H9 (cell line): ENCODE measurements at regions not wholly inside any gene's neighbourhood (a gene's known extent, or its start where the extent isn't known, plus 50 kb on each side); places are given as distances from the start of the nearest gene placed in this dataset.
A peak's percentile ranks its signal among the peaks of the same experiment; 100 is the strongest.

Experiments used
- DNase-seq: peaks from one replicate; pipeline ENCODE4 v3.0.0-alpha.2; 2017
- H2AFZ ChIP-seq: one replicate; pipeline ENCODE4 v1.6.1; 2013; ENCODE audit warnings: mild to moderate bottlenecking, low read length, control low read depth, moderate library complexity
- H2AK5ac ChIP-seq: 2 replicates; pipeline ENCODE4 v1.6.1; 2013; ENCODE audit warnings: low read length, control low read depth, mixed read lengths; ENCODE audit not compliant: insufficient read length
- H2BK120ac ChIP-seq: one replicate; pipeline ENCODE4 v1.6.1; 2013; ENCODE audit warnings: low read depth, mild to moderate bottlenecking, low read length, control low read depth, inconsistent platforms; ENCODE audit not compliant: poor library complexity, severe bottlenecking
- H2BK12ac ChIP-seq: 2 replicates; pipeline ENCODE4 v1.6.1; 2013; ENCODE audit warnings: low read length, control low read depth, mixed read lengths, low read depth; ENCODE audit not compliant: insufficient read length
- H2BK15ac ChIP-seq: 2 replicates; pipeline ENCODE4 v1.6.1; 2013; ENCODE audit warnings: low read depth, low read length, control low read depth
- H2BK20ac ChIP-seq: one replicate; pipeline ENCODE4 v1.6.1; 2013; ENCODE audit warnings: low read depth, mild to moderate bottlenecking, low read length, control low read depth, inconsistent platforms; ENCODE audit not compliant: poor library complexity, severe bottlenecking
- H2BK5ac ChIP-seq: 2 replicates; pipeline ENCODE4 v1.6.1; 2013; ENCODE audit warnings: low read length, control low read depth, mixed read lengths; ENCODE audit not compliant: insufficient read length
- H3K14ac ChIP-seq: 2 replicates; pipeline ENCODE4 v1.6.1; 2013; ENCODE audit warnings: low read length, control low read depth; ENCODE audit not compliant: insufficient read depth
- H3K18ac ChIP-seq: 2 replicates; pipeline ENCODE4 v1.6.1; 2013; ENCODE audit warnings: low read depth, mild to moderate bottlenecking, mixed read lengths, low read length, control low read depth; ENCODE audit not compliant: insufficient read length
- H3K23ac ChIP-seq: 2 replicates; pipeline ENCODE4 v1.6.1; 2013; ENCODE audit warnings: low read length, control low read depth, mixed read lengths, low read depth; ENCODE audit not compliant: insufficient read length
- H3K23me2 ChIP-seq: 2 replicates; pipeline ENCODE4 v1.6.1; 2013; ENCODE audit warnings: low read depth, mild to moderate bottlenecking, mixed read lengths, low read length, control low read depth; ENCODE audit not compliant: insufficient read length, poor library complexity, severe bottlenecking
- H3K27ac ChIP-seq: 2 replicates; pipeline ENCODE4 v1.5.1; 2013; ENCODE audit warnings: low read length, control low read depth, mixed read lengths, low read depth; ENCODE audit not compliant: insufficient read length
- H3K27me3 ChIP-seq: 2 replicates; pipeline ENCODE4 v1.6.1; 2013; ENCODE audit warnings: low read length, control low read depth, inconsistent platforms; ENCODE audit not compliant: insufficient read depth
- H3K4ac ChIP-seq: 2 replicates; pipeline ENCODE4 v1.6.1; 2013; ENCODE audit warnings: low read depth, mild to moderate bottlenecking, control low read depth, inconsistent platforms, low read length, moderate library complexity
- H3K4me1 ChIP-seq: 2 replicates; pipeline ENCODE4 v1.6.1; 2013; ENCODE audit warnings: low read length, control low read depth, inconsistent platforms; ENCODE audit not compliant: insufficient read depth
- H3K4me2 ChIP-seq: 2 replicates; pipeline ENCODE4 v1.6.1; 2013; ENCODE audit warnings: low read length, control low read depth, mixed read lengths; ENCODE audit not compliant: insufficient read length, insufficient read depth
- H3K56ac ChIP-seq: 2 replicates; pipeline ENCODE4 v1.6.1; 2013; ENCODE audit warnings: low read depth, mild to moderate bottlenecking, mixed read lengths, low read length, control low read depth; ENCODE audit not compliant: insufficient read length
- H3K79me1 ChIP-seq: 2 replicates; pipeline ENCODE4 v1.6.1; 2013; ENCODE audit warnings: low read depth, mild to moderate bottlenecking, moderate library complexity, low read length, control low read depth, inconsistent platforms; ENCODE audit not compliant: insufficient read depth, poor library complexity, severe bottlenecking
- H3K79me2 ChIP-seq: 2 replicates; pipeline ENCODE4 v1.6.1; 2013; ENCODE audit warnings: low read length, control low read depth, inconsistent platforms; ENCODE audit not compliant: insufficient read depth
- H3K9ac ChIP-seq: 2 replicates; pipeline ENCODE4 v1.6.1; 2013; ENCODE audit warnings: low read length, control low read depth, mixed read lengths; ENCODE audit not compliant: insufficient read length; ENCODE audit errors: extremely low read depth
- H3K9me3 ChIP-seq: one replicate; pipeline ENCODE4 v1.6.1; 2013; ENCODE audit warnings: low read depth, low read length, inconsistent platforms; ENCODE audit not compliant: control insufficient read depth
- H3T11ph ChIP-seq: one replicate; pipeline ENCODE4 v1.6.1; 2013; ENCODE audit warnings: mild to moderate bottlenecking, low read length, control low read depth, inconsistent platforms
- H4K20me1 ChIP-seq: one replicate; pipeline ENCODE4 v1.6.1; 2013; ENCODE audit not compliant: control insufficient read depth, insufficient read length, insufficient read depth
- H4K5ac ChIP-seq: 2 replicates; pipeline ENCODE4 v1.6.1; 2013; ENCODE audit warnings: low read depth, mild to moderate bottlenecking, mixed read lengths, low read length, control low read depth; ENCODE audit not compliant: insufficient read length
- H4K8ac ChIP-seq: replicated peaks from 2 replicates; pipeline ENCODE4 v1.6.1; 2013; ENCODE audit warnings: low read length, control low read depth, mixed read lengths, low read depth; ENCODE audit not compliant: insufficient read length
- H4K91ac ChIP-seq: 2 replicates; pipeline ENCODE4 v1.6.1; 2013; ENCODE audit warnings: low read depth, mild to moderate bottlenecking, moderate library complexity, mixed read lengths, low read length, control low read depth; ENCODE audit not compliant: insufficient read length
- H3K27ac Mint-ChIP-seq, 3 experiments: 2 replicates in 2 of 3; 3 replicates in 1 of 3; pipeline ENCODE4 v1.8.0; 2020 to 2021; ENCODE audit warnings: mixed read lengths in 3 of 3, mild to moderate bottlenecking in 1 of 3, moderate library complexity in 1 of 3
- H3K27me3 Mint-ChIP-seq: 2 replicates; pipeline ENCODE4 v1.8.0; 2021; ENCODE audit warnings: low read depth, mild to moderate bottlenecking, moderate library complexity, mixed read lengths
- H3K36me3 Mint-ChIP-seq, 3 experiments: 2 replicates in 2 of 3; 3 replicates in 1 of 3; pipeline ENCODE4 v1.8.0; 2020 to 2021; ENCODE audit warnings: low read depth in 3 of 3, mixed read lengths in 3 of 3; ENCODE audit not compliant: insufficient read depth in 1 of 3
- H3K4me1 Mint-ChIP-seq, 2 experiments: 2 replicates each; pipeline ENCODE4 v1.8.0; 2020; ENCODE audit warnings: mixed read lengths in 2 of 2
- H3K4me3 Mint-ChIP-seq, 2 experiments: 2 replicates in 1 of 2; 3 replicates in 1 of 2; pipeline ENCODE4 v1.8.0; 2020 to 2021; ENCODE audit warnings: mild to moderate bottlenecking in 2 of 2, mixed read lengths in 2 of 2, moderate library complexity in 1 of 2
- H3K9me3 Mint-ChIP-seq, 2 experiments: 2 replicates in 1 of 2; 3 replicates in 1 of 2; pipeline ENCODE4 v1.8.0; 2020; ENCODE audit warnings: mild to moderate bottlenecking in 2 of 2, mixed read lengths in 2 of 2, moderate library complexity in 1 of 2
- WGBS: extraction: QIAGEN DNeasy Blood & Tissue Kit; methylation state at CpG from one replicate; pipeline ENCODE4 v1.1.7; 2013; ENCODE audit warnings: missing lambda C conversion rate, low lambda C conversion rate, mixed read lengths; ENCODE audit not compliant: insufficient read length; ENCODE audit errors: extremely low coverage; 5-methylcytosine and 5-hydroxymethylcytosine counted together
- TF ChIP-seq, protein P1 (sequence below): fragments of 200-600 bp; sonication (generic); conservative IDR thresholded peaks from 3 replicates; pipeline ENCODE4 v1.8.0; 2021; ENCODE audit warnings: antibody characterized with exemption, mild to moderate bottlenecking

DNA sequence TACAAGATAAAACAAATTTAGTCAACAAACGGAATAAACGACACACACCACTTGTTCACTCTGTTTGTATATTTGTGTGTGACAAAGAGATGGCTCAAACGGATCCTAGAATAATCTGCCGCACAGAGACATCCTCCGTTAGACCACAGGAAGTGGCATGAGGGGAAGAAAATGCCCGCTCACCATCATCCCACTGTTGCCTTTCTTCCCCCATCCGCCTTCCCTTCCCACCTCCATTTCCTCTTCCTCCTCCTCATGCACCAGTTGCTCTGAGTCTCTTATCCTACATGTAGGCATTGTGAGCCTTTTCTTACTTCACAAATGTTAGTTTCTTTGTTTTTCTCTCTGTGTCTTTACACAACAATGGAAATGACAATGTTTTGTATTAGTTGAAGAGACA is 228.5 kb upstream of the SMIM21 start:
- no CpG with 5 or more reads among the region's 7 CpGs for WGBS
- no peak overlapping the region for H2BK12ac ChIP-seq
- peaks cover 8% of the 10 kb centered on the region; the same call in 1 of the 2 replicates for H3K4me1 ChIP-seq
- H3K27me3 Mint-ChIP-seq = no peaks in the 10 kb centered on the region
- H2BK15ac ChIP-seq = no peak overlapping the region
- H3T11ph ChIP-seq = no peak overlapping the region
- H4K91ac ChIP-seq = no peak overlapping the region
- H2BK20ac ChIP-seq = no peak overlapping the region
- H3K23me2 ChIP-seq = no peaks in the 10 kb centered on the region
- peak overlapping the region in 1 of 3 experiments; percentile 81; a peak in 3 of 7 replicates for H3K27ac Mint-ChIP-seq
- H3K4me2 ChIP-seq = no peak overlapping the region
- H3K4me1 Mint-ChIP-seq = peaks cover 35 to 39% of the 10 kb centered on the region in 2 experiments
- peak overlapping the region in 1 of 2 experiments; percentile 5; a peak in 2 of 5 replicates for H3K4me3 Mint-ChIP-seq
- H2BK5ac ChIP-seq = no peak overlapping the region
- no peaks in the 10 kb centered on the region for H3K79me2 ChIP-seq
- H3K27me3 ChIP-seq = no peaks in the 10 kb centered on the region
- H3K14ac ChIP-seq = no peak overlapping the region
- peaks cover 6% of the 10 kb centered on the region for H3K9me3 ChIP-seq
- H4K8ac ChIP-seq = no peak overlapping the region
- H3K23ac ChIP-seq = no peak overlapping the region
- H3K79me1 ChIP-seq = no peaks in the 10 kb centered on the region
- no peak overlapping the region for H4K5ac ChIP-seq
- H2BK120ac ChIP-seq = no peak overlapping the region
- TF ChIP-seq, protein P1, sequence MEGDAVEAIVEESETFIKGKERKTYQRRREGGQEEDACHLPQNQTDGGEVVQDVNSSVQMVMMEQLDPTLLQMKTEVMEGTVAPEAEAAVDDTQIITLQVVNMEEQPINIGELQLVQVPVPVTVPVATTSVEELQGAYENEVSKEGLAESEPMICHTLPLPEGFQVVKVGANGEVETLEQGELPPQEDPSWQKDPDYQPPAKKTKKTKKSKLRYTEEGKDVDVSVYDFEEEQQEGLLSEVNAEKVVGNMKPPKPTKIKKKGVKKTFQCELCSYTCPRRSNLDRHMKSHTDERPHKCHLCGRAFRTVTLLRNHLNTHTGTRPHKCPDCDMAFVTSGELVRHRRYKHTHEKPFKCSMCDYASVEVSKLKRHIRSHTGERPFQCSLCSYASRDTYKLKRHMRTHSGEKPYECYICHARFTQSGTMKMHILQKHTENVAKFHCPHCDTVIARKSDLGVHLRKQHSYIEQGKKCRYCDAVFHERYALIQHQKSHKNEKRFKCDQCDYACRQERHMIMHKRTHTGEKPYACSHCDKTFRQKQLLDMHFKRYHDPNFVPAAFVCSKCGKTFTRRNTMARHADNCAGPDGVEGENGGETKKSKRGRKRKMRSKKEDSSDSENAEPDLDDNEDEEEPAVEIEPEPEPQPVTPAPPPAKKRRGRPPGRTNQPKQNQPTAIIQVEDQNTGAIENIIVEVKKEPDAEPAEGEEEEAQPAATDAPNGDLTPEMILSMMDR = no peak
- H3K27ac ChIP-seq = peak overlapping the region; percentile 56
- DNase-seq = no peak
- H4K20me1 ChIP-seq = no peaks in the 10 kb centered on the region
- H2AK5ac ChIP-seq = no peak overlapping the region
- H2AFZ ChIP-seq = no peak overlapping the region
- H3K18ac ChIP-seq = no peak overlapping the region
- peaks cover 9 to 16% (median 15%) of the 10 kb centered on the region in 3 experiments for H3K36me3 Mint-ChIP-seq
- H3K9ac ChIP-seq = no peak overlapping the region
- H3K4ac ChIP-seq = no peak overlapping the region
- peaks cover 20% of the 10 kb centered on the region in 2 experiments for H3K9me3 Mint-ChIP-seq
- H3K56ac ChIP-seq = no peak overlapping the region
